Transverse colon (tissue), 4 donors: ENCODE measurements at regions not wholly inside any gene's neighbourhood (a gene's known extent, or its start where the extent isn't known, plus 50 kb on each side); places are given as distances from the start of the nearest gene placed in this dataset.

ENCODE experiments used
- DNase-seq: peaks from one replicate; pipeline ENCODE4 v3.0.0-alpha.2; 2019
- H3K27ac ChIP-seq, 4 donors: fragments of 200-600 bp; sonication (generic); 2 replicates each; pipeline ENCODE4 v1.5.1; 2016 to 2018; ENCODE audit warnings: inconsistent platforms in 4 of 4
- H3K27me3 ChIP-seq: fragments of 200-600 bp; sonication (generic); 2 replicates; pipeline ENCODE4 v1.5.1; 2017; ENCODE audit warnings: inconsistent platforms
- H3K36me3 ChIP-seq, 4 donors: fragments of 200-600 bp; sonication (generic); 2 replicates each; pipeline ENCODE4 v1.5.1; 2017 to 2019; ENCODE audit warnings: inconsistent platforms in 4 of 4
- H3K4me1 ChIP-seq, 4 donors: fragments of 200-600 bp; sonication (generic); 2 replicates each; pipeline ENCODE4 v1.5.1; 2017 to 2020; ENCODE audit warnings: inconsistent platforms in 4 of 4
- H3K4me3 ChIP-seq, 4 donors: fragments of 200-600 bp; sonication (generic); 1 replicate in 1 of 4; 2 replicates in 3 of 4; pipeline versions ENCODE4 v1.5.1 to v1.6.1; 2017 to 2019; ENCODE audit warnings: inconsistent platforms in 4 of 4
- H3K9me3 ChIP-seq, 2 donors: fragments of 200-600 bp; sonication (generic); 2 replicates each; pipeline ENCODE4 v1.5.1; 2017 to 2019; ENCODE audit warnings: inconsistent platforms in 2 of 2
- EP300 ChIP-seq: sonication (generic); formaldehyde crosslinking; IDR thresholded peaks from one replicate; pipeline ENCODE4 v1.6.1; 2017; ENCODE audit warnings: antibody characterized with exemption, low read depth
- POLR2A ChIP-seq: fragments of 450-650 bp; IDR thresholded peaks from one replicate; pipeline ENCODE4 v1.6.1; 2016; ENCODE audit warnings: antibody characterized with exemption, mild to moderate bottlenecking, moderate library complexity
- POLR2AphosphoS5 ChIP-seq, 3 donors: sonication (generic); formaldehyde crosslinking; IDR thresholded peaks; one replicate each; pipeline ENCODE4 v1.6.1; 2016; ENCODE audit warnings: antibody characterized with exemption in 3 of 3
- WGBS, 2 donors: methylation state at CpG; one replicate each; pipeline ENCODE4 v1.1.5; 2018; ENCODE audit warnings: low coverage in 1 of 2; 5-methylcytosine and 5-hydroxymethylcytosine counted together
- in situ Hi-C, 4 donors: fragments of 200-750 bp; cut with MboI; loops; one replicate each; pipeline versions ENCODE4 v1.15.0 to v1.15.1; 2017; ENCODE audit warnings: low sequenced_read_pairs in 3 of 4, low pct_ligation_motif_present in 1 of 4, low pct_unique_long_range_greater_than_20kb in 1 of 4
- intact Hi-C: fragments of 100-400 bp; cut with DNase I; formaldehyde crosslinking; loops from one replicate; pipeline ENCODE4 v1.15.1; 2023; ENCODE audit warnings: low total_unique reads
- TF ChIP-seq, protein P1 (sequence below), 5 experiments: fragments of 200-600 bp in 3 of 5; fragments of 450-650 bp in 2 of 5; sonication (generic) in 3 of 5; IDR thresholded peaks; 1 replicate in 2 of 5; 2 replicates in 3 of 5; pipeline ENCODE4 v1.5.1; 2016 to 2017; ENCODE audit warnings: antibody characterized with exemption in 5 of 5, inconsistent platforms in 3 of 5, mild to moderate bottlenecking in 2 of 5, moderate library complexity in 1 of 5

DNA sequence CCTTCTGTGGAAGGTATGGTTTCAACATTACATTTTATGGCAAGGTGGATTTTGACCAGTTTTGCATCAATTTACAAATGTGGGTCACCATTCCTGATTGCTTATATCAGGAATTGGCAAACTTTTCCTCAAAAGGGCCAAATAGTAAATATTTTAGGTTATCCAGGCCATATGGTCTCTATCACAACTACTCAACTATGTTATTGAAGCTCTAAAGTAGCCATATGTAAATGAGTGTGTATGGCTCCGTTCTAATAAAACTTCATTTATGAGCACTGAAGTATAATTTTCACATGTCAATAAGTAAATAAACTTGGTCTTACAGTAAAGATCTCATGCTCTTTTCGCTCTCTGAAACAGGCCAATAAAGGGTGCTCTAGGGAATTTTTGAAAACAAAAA is 362.7 kb upstream of the SASH1 start:
- no peak overlapping the region for H3K27ac ChIP-seq
- no peak overlapping the region for H3K4me3 ChIP-seq
- no peak for DNase-seq
- H3K36me3 ChIP-seq, result no peaks in the 10 kb centered on the region
- TF ChIP-seq POLR2A (no peak), POLR2AphosphoS5 (IDR thresholded peaks at IDR 0.05) (no peak), EP300 (no peak)
- TF ChIP-seq, protein P1, sequence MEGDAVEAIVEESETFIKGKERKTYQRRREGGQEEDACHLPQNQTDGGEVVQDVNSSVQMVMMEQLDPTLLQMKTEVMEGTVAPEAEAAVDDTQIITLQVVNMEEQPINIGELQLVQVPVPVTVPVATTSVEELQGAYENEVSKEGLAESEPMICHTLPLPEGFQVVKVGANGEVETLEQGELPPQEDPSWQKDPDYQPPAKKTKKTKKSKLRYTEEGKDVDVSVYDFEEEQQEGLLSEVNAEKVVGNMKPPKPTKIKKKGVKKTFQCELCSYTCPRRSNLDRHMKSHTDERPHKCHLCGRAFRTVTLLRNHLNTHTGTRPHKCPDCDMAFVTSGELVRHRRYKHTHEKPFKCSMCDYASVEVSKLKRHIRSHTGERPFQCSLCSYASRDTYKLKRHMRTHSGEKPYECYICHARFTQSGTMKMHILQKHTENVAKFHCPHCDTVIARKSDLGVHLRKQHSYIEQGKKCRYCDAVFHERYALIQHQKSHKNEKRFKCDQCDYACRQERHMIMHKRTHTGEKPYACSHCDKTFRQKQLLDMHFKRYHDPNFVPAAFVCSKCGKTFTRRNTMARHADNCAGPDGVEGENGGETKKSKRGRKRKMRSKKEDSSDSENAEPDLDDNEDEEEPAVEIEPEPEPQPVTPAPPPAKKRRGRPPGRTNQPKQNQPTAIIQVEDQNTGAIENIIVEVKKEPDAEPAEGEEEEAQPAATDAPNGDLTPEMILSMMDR (IDR thresholded peaks at IDR 0.05), result no peak
- peaks cover 0 to 3% (median 0%) of the 10 kb centered on the region in 4 donors for H3K4me1 ChIP-seq
- in situ Hi-C loops, result no loop called here
- 69 to 80% methylated on average over 2 of the region's 2 CpGs for WGBS, 2 donors
- intact Hi-C loops, result no loop called here
- H3K27me3 ChIP-seq, result no peaks in the 10 kb centered on the region
- H3K9me3 ChIP-seq, result no peaks in the 10 kb centered on the region

- TF ChIP-seq POLR2A, result no peak
- TF ChIP-seq, protein P1 (IDR thresholded peaks at IDR 0.05), result no peak
- no peak for TF ChIP-seq POLR2AphosphoS5 (IDR thresholded peaks at IDR 0.05)
- no peak for TF ChIP-seq EP300
- Histone ChIP-seq H3K27me3 (no peaks in the 10 kb centered on the region), H3K9me3 (no peaks in the 10 kb centered on the region), H3K4me3 (no peak overlapping the region), H3K4me1 (peaks cover 0 to 3% (median 0%) of the 10 kb centered on the region in 4 donors), H3K27ac (no peak overlapping the region), H3K36me3 (no peaks in the 10 kb centered on the region)
- WGBS, 2 donors, result 52% methylated on average over 6 of the region's 6 CpGs
- intact Hi-C loops (no loop called here), in situ Hi-C loops (no loop called here)
- DNase-seq, result no peak
Observed at GRCh38 chr6:147983581-147984366, 358.9 kb upstream of the SASH1 start.

GRCh38 chr6:147986846-147987245 is 355.8 kb upstream of the SASH1 start:
- intact Hi-C loops, result no loop called here
- WGBS, 2 donors, result 58 to 69% methylated on average over 3 of the region's 3 CpGs

DNA sequence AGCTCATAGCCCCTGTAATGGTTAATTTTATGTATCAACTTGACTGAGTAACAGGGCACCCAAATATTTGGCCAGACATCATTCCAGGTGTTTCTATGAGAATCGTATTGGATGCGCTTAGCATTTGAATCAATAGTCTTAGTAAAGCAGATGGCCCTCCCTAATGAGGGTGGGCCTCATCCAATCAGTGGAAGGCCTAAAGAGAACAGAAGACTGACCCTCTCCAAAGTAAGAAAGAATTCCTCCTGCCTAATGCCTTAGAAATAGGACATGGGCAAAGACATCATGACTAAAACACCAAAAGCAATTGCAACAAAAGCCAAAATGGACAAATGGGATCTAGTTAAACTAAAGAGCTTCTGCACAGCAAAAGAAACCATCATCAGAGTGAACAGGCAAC is 352.5 kb upstream of the SASH1 start:
- Histone ChIP-seq H3K36me3 (no peaks in the 10 kb centered on the region), H3K27ac (no peak overlapping the region), H3K9me3 (no peaks in the 10 kb centered on the region), H3K4me1 (no peaks in the 10 kb centered on the region), H3K4me3 (no peak overlapping the region), H3K27me3 (no peaks in the 10 kb centered on the region)
- in situ Hi-C loops (no loop called here), intact Hi-C loops (no loop called here)
- TF ChIP-seq, protein P1 (IDR thresholded peaks at IDR 0.05), result no peak
- TF ChIP-seq EP300 (no peak), POLR2AphosphoS5 (IDR thresholded peaks at IDR 0.05) (no peak), POLR2A (no peak)
- WGBS, 2 donors, result 97% methylated on average over 2 of the region's 2 CpGs; no CpG with 5 or more reads in 1 of the 2 donors
- no peak for DNase-seq

More at GRCh38 chr6:147986846-147987245, 355.8 kb upstream of the SASH1 start:
- no peaks in the 10 kb centered on the region for H3K27me3 ChIP-seq
- H3K27ac ChIP-seq, result no peak overlapping the region
- no peak for TF ChIP-seq POLR2AphosphoS5 (IDR thresholded peaks at IDR 0.05)
- TF ChIP-seq POLR2A, result no peak
- TF ChIP-seq EP300, result no peak
- TF ChIP-seq, protein P1 (IDR thresholded peaks at IDR 0.05), result no peak
- H3K36me3 ChIP-seq, result no peaks in the 10 kb centered on the region
- H3K4me1 ChIP-seq, result peaks cover 0 to 3% (median 0%) of the 10 kb centered on the region in 4 donors
- DNase-seq, result no peak
- H3K9me3 ChIP-seq, result no peaks in the 10 kb centered on the region
- no peak overlapping the region for H3K4me3 ChIP-seq
- in situ Hi-C loops, result no loop called here
